22Rv1 (cell line): ENCODE measurements at regions not wholly inside any gene's neighbourhood (a gene's known extent, or its start where the extent isn't known, plus 50 kb on each side); places are given as distances from the start of the nearest gene placed in this dataset.

Source experiments
- H3K27ac ChIP-seq: fragments of 450-650 bp; 2 replicates; pipeline ENCODE4 v1.5.1; 2017
- CTCF ChIP-seq: fragments of 450-650 bp; IDR thresholded peaks from 2 replicates; pipeline ENCODE4 v1.5.1; 2017; ENCODE audit warnings: mild to moderate bottlenecking
- ZFX ChIP-seq: fragments of 450-650 bp; IDR thresholded peaks from 2 replicates; pipeline ENCODE4 v1.6.1; 2017; ENCODE audit warnings: antibody characterized with exemption, borderline replicate concordance

GRCh38 chr2:144333143-144333555 is 186.8 kb downstream of the ZEB2 start:
- peak overlapping the region; percentile 78 for H3K27ac ChIP-seq

GRCh38 chr2:144332356-144333142 is 187.4 kb downstream of the ZEB2 start:
- no peak for TF ChIP-seq CTCF
- TF ChIP-seq ZFX: no peak
- peak overlapping the region; percentile 78 for H3K27ac ChIP-seq

More at GRCh38 chr2:144333143-144333555, 186.8 kb downstream of the ZEB2 start:
- no peak for TF ChIP-seq ZFX
- TF ChIP-seq CTCF: no peak

- TF ChIP-seq CTCF: peak; percentile 32
- TF ChIP-seq ZFX: no peak
- H3K27ac ChIP-seq: peak overlapping the region; percentile 78
These were observed 188.1 kb downstream of the ZEB2 start for GRCh38 chr2:144331674-144332355.

GRCh38 chr2:144330951-144331673 is 188.8 kb downstream of the ZEB2 start:
- peak overlapping the region; percentile 78 for H3K27ac ChIP-seq

GRCh38 chr2:144329472-144329871 is 190.4 kb downstream of the ZEB2 start:
- no peak for TF ChIP-seq CTCF
- no peak for TF ChIP-seq ZFX
- no peak overlapping the region for H3K27ac ChIP-seq

More at GRCh38 chr2:144330951-144331673, 188.8 kb downstream of the ZEB2 start:
- TF ChIP-seq CTCF (no peak), ZFX (no peak)

GRCh38 chr2:144328938-144329337 is 191.0 kb downstream of the ZEB2 start:
- TF ChIP-seq ZFX (no peak), CTCF (no peak)
- no peak overlapping the region for H3K27ac ChIP-seq

- H3K27ac ChIP-seq: no peak overlapping the region
- TF ChIP-seq CTCF (no peak), ZFX (no peak)
These were observed 193.1 kb downstream of the ZEB2 start for GRCh38 chr2:144326825-144327224.
